GM13977 (cell line): ENCODE measurements at regions not wholly inside any gene's neighbourhood (a gene's known extent, or its start where the extent isn't known, plus 50 kb on each side); places are given as distances from the start of the nearest gene placed in this dataset.

ENCODE experiments used
- DNase-seq: peaks from one replicate; pipeline ENCODE4 v3.0.0; 2012; ENCODE audit warnings: low spot score
- CTCF ChIP-seq: IDR thresholded peaks from 2 replicates; pipeline ENCODE4 v1.5.1; 2012; ENCODE audit warnings: mild to moderate bottlenecking, control low read depth; ENCODE audit not compliant: insufficient read depth; ENCODE audit errors: extremely low read depth, missing control alignments
- in situ Hi-C: fragments of 300-500 bp; cut with MboI; formaldehyde crosslinking; loops from one replicate; pipeline ENCODE4 v1.12.0; 2022; ENCODE audit warnings: low sequenced_read_pairs, low pct_unique_long_range_greater_than_20kb, mixed read lengths, inconsistent platforms; ENCODE audit not compliant: unreplicated experiment

GRCh38 chr2:105681927-105682326 is 62.8 kb upstream of the NCK2 start:
- in situ Hi-C loops, result no loop called here
- DNase-seq, result no peak

DNA sequence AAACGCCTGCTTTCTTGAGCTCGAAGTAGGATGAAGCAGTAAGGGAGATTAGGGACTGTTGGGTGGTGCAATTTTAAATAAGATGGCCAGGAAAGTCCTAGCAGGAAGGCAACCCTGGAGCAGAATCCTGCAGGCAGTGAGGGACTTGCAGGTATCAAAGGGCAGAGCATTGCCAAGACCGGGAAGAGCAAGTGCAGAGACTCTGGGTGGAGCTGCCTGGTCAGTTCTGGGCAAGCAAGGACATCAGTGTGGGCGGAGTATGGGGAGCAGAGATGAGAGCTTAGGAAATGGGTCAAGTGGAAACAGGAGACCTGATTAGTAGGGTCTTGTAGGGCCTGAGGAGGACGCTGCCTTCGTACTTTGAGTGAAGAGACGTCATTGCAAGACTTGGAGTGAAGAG is 64.4 kb upstream of the NCK2 start:
- no peak for DNase-seq
- in situ Hi-C loops, result no loop called here
- no peak for TF ChIP-seq CTCF

More at GRCh38 chr2:105681927-105682326, 62.8 kb upstream of the NCK2 start:
- TF ChIP-seq CTCF, result no peak

GRCh38 chr2:105678346-105678745 is 66.4 kb upstream of the NCK2 start:
- DNase-seq, result no peak
- in situ Hi-C loops, result no loop called here
- TF ChIP-seq CTCF, result no peak

GRCh38 chr2:105677901-105678300 is 66.8 kb upstream of the NCK2 start:
- TF ChIP-seq CTCF, result no peak
- DNase-seq, result no peak
- in situ Hi-C loops, result no loop called here

- in situ Hi-C loops, result no loop called here
- no peak for DNase-seq
- no peak for TF ChIP-seq CTCF
Measured at GRCh38 chr2:105675841-105676240, 68.9 kb upstream of the NCK2 start.

DNA sequence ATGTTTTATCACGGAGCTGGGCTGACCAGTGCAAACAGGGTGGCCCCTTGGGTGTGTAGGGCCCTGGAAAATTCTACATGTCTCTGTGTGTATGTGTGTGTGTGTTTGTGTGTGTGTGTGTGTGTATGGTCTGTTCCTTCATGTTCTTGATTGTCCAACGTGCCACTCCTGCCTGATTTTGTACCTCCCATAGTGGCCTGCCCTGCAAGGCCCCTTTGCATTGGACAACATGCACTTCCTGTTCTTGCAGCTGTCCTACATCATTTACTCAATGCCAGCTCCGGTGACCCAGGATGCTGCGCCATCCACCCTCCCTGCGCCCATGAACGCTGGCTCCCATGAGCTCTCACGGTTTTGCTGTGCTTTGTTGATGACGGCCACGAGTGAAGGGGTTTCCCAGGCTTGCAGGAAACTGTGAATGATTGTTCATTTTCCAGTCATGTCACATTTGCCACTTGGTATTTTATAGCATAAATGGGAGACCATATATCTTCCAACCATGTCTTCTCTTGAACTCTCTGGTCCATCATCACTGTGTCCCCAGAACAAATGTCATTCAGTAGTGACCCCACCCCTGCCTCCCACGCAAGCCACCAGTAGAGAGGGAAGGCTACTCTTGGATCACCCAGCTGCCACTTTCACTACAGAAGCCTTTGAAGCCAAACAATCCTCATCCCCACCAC is 69.7 kb upstream of the NCK2 start:
- TF ChIP-seq CTCF, result no peak
- DNase-seq, result no peak
- in situ Hi-C loops, result no loop called here
